ENCODE measurements at regions not wholly inside any gene's neighbourhood (a gene's known extent, or its start where the extent isn't known, plus 50 kb on each side); places are given as distances from the start of the nearest gene placed in this dataset.
A peak's percentile ranks its signal among the peaks of the same experiment; 100 is the strongest.

DNA sequence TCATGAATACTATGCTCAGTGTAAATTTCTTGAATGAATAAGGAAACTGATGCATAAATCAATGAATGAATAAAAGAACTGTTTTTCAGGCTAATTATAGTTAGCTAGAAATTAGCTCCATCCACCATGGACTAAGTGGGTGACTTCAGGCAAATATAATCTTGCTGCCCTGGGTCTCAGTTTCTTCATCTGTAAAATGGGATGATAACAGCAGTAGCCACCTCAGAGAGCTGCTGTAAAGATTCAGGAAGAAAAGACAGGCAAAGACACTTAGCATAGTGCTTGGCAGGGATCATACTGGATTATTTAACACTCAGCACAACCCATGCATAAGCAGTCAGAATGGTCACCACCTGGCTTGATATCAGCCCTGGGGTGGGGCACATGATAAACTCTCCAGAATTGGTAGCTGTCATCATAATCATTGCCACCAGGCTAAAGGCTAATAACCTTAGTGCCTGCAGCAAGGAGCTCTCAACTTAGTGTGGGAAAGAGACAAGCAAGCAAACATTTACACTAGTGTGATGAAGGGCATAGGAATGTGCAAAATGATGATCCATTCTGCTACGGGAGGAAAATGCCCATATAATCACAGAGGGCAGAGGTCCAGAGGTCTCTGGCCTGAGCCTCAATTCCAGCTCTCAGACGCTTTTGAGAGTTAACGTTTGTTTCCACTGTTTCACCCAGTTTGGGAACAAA is 234.7 kb upstream of the TBX3 start (continued):
- TF ChIP-seq EP300 (IDR thresholded peaks at IDR 0.05) (peak; percentile 72 to 82; a peak in 3 of 5 replicates), RFX5 (IDR thresholded peaks at IDR 0.05) (no peak), RNF2 (IDR thresholded peaks at IDR 0.05; ENCODE audit: borderline replicate concordance, low read depth) (no peak), ZC3H11A (IDR thresholded peaks at IDR 0.05) (no peak)
- TF ChIP-seq, protein P1, sequence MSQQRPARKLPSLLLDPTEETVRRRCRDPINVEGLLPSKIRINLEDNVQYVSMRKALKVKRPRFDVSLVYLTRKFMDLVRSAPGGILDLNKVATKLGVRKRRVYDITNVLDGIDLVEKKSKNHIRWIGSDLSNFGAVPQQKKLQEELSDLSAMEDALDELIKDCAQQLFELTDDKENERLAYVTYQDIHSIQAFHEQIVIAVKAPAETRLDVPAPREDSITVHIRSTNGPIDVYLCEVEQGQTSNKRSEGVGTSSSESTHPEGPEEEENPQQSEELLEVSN (IDR thresholded peaks at IDR 0.05; ENCODE audit: borderline replicate concordance, low read depth): no peak

DNA sequence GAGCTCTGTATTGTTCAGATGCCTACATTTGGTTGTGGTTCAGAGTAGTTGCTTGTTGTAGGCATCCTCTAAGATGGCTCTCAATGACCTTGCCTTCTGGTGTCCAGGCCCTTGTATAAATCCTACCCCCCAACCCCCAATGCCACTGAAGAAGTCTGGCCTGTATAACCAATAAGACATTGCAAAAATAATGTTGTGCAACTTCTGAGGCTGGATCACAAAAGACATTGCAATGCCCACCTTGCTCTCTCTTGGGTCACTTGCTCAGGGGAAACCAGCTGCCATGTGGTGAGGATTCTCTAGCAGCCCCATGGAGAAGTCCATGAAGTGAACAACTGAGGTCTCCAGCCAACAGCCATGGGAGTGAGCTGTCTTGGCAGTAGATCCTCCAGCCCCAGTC is 234.0 kb upstream of the TBX3 start:
- no peak for TF ChIP-seq NR3C1 (IDR thresholded peaks at IDR 0.05)
- TF ChIP-seq CEBPB (IDR thresholded peaks at IDR 0.05): peak in 1 of 2 experiments; percentile 66; a peak in 2 of 4 replicates
- TF ChIP-seq KDM5A (IDR thresholded peaks at IDR 0.05): no peak
- ChIA-PET POLR2A (interaction anchor here (0.6 to 3.5 kb wide), 3 partner anchors 16 to 234 kb away, joined by 3 to 33 read pairs (median 15); partner anchors contain the start of gene TBX3), CTCF (interaction anchor here (1.2 to 4.8 kb wide), 2 partner anchors 17 to 250 kb away, joined by 3 to 24 read pairs; no protein-coding TSS in a partner anchor)
- no peak for FAIRE-seq
- Histone ChIP-seq H3K27ac (peak overlapping the region; percentile 77 to 86), H3K4me1 (peaks cover 80% of the 10 kb centered on the region), H3K9me3 (peaks cover 1% of the 10 kb centered on the region; the same call in 1 of the 3 replicates), H3K4me2 (peak overlapping the region; percentile 30), H3K4me3 (no peak overlapping the region)
- no peak for ATAC-seq
- DNase-seq (ENCODE audit: low read depth in 1 of 2, low spot score in 1 of 2): no peak

DNA sequence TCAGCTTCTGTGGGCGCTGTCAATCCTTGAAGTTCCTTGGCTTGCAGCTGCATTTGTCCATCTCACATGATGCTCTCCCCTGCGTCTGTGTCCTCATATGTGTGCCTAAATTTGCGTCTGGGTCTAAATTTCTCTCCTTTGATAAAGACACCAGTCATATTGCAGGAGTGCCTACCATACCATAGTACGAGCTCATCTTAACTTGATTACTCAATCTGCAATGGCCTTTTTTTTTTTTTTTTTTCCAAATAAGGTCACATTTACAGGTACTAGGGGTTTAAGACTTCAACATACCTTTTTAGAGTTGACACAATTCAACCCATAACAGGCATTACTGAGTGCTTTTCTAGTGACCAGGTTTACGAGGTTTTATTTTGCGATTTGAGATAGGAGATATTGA is 233.3 kb upstream of the TBX3 start:
- CTCF ChIA-PET: interaction anchor here (1.2 to 1.4 kb wide), 3 partner anchors 10 to 249 kb away, joined by 3 to 5 read pairs (median 3); no protein-coding TSS in a partner anchor
- Histone ChIP-seq H3K4me1 (peaks cover 80% of the 10 kb centered on the region), H3K27ac (peak overlapping the region; percentile 77 to 86; a peak in 5 of 6 replicates), H3K4me2 (no peak overlapping the region), H3K4me3 (no peak overlapping the region), H3K9me3 (no peaks in the 10 kb centered on the region)
- ATAC-seq (no peak), DNase-seq (ENCODE audit: low read depth in 1 of 2, low spot score in 1 of 2) (no peak), FAIRE-seq (no peak)
- 73% methylated on average over 6 of the region's 6 CpGs for WGBS (ENCODE audit: missing lambda C conversion rate)
- no peak for TF ChIP-seq RAD21 (conservative IDR thresholded peaks at IDR 0.05 in 1 of 2, IDR thresholded peaks at IDR 0.05 in 1 of 2)
- no peak for TF ChIP-seq POLR2A (IDR thresholded peaks at IDR 0.05; ENCODE audit: low read length)
- TF ChIP-seq TFCP2L1 (CRISPR knock-in tag; IDR thresholded peaks at IDR 0.05): no peak
- TF ChIP-seq EP300 (IDR thresholded peaks at IDR 0.05): no peak
- TF ChIP-seq, protein P2, sequence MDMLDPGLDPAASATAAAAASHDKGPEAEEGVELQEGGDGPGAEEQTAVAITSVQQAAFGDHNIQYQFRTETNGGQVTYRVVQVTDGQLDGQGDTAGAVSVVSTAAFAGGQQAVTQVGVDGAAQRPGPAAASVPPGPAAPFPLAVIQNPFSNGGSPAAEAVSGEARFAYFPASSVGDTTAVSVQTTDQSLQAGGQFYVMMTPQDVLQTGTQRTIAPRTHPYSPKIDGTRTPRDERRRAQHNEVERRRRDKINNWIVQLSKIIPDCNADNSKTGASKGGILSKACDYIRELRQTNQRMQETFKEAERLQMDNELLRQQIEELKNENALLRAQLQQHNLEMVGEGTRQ (IDR thresholded peaks at IDR 0.05): no peak
- TF ChIP-seq, protein P3, sequence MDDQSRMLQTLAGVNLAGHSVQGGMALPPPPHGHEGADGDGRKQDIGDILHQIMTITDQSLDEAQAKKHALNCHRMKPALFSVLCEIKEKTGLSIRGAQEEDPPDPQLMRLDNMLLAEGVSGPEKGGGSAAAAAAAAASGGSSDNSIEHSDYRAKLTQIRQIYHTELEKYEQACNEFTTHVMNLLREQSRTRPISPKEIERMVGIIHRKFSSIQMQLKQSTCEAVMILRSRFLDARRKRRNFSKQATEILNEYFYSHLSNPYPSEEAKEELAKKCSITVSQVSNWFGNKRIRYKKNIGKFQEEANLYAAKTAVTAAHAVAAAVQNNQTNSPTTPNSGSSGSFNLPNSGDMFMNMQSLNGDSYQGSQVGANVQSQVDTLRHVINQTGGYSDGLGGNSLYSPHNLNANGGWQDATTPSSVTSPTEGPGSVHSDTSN (IDR thresholded peaks at IDR 0.05): no peak
- TF ChIP-seq HOXB13 (CRISPR knock-in tag; IDR thresholded peaks at IDR 0.05; ENCODE audit: low read depth): no peak
- POLR2A ChIA-PET: interaction anchor here (0.7 to 3.5 kb wide), 3 partner anchors 16 to 233 kb away, joined by 4 to 33 read pairs (median 15); partner anchors contain the start of gene TBX3

DNA sequence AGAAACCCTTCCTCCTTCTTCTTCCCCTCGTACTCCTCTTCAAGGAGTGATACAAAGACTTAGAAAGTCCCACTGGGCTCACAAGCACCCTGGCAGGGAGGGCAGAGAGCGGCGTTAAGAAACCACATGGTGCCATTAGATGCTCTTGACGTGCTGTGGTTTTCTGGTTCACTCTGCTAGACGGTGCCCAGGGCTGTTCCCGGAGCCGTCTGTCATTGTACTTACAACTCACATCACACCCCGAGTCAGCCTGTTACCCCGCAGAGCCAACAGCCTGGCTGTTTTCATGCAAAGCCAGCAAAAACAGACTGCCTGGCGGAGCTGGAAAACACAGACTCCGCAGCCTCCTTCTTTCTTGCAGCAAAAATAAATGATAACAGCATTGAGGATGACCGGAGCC is 232.6 kb upstream of the TBX3 start:
- FAIRE-seq: no peak
- TF ChIP-seq, protein P3 (IDR thresholded peaks at IDR 0.05): no peak
- TF ChIP-seq, protein P4, sequence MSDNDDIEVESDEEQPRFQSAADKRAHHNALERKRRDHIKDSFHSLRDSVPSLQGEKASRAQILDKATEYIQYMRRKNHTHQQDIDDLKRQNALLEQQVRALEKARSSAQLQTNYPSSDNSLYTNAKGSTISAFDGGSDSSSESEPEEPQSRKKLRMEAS (IDR thresholded peaks at IDR 0.05): peak; percentile 35; the same call in 1 of the 2 replicates
- TF ChIP-seq, protein P5, sequence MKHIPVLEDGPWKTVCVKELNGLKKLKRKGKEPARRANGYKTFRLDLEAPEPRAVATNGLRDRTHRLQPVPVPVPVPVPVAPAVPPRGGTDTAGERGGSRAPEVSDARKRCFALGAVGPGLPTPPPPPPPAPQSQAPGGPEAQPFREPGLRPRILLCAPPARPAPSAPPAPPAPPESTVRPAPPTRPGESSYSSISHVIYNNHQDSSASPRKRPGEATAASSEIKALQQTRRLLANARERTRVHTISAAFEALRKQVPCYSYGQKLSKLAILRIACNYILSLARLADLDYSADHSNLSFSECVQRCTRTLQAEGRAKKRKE (CRISPR knock-in tag; IDR thresholded peaks at IDR 0.05; ENCODE audit: low read depth): 0 out of 2 replicates have a peak, but pooled peaks have one; percentile 3
- TF ChIP-seq RNF2 (IDR thresholded peaks at IDR 0.05; ENCODE audit: borderline replicate concordance, low read depth): no peak
- no peak for TF ChIP-seq FOXS1 (CRISPR knock-in tag; IDR thresholded peaks at IDR 0.05)
- TF ChIP-seq POLR2AphosphoS2 (conservative IDR thresholded peaks at IDR 0.05; ENCODE audit: low read length): no peak
- TF ChIP-seq MAFK (IDR thresholded peaks at IDR 0.05; ENCODE audit: partially characterized antibody): no peak
- no peak for TF ChIP-seq NPAS2 (CRISPR knock-in tag; IDR thresholded peaks at IDR 0.05; ENCODE audit: borderline replicate concordance)
- TF ChIP-seq ZNF302 (CRISPR knock-in tag; IDR thresholded peaks at IDR 0.05): no peak
- TF ChIP-seq CBX8 (IDR thresholded peaks at IDR 0.05): no peak
- no peak for TF ChIP-seq RAD21 (conservative IDR thresholded peaks at IDR 0.05 in 1 of 2, IDR thresholded peaks at IDR 0.05 in 1 of 2)
- TF ChIP-seq BHLHE40 (IDR thresholded peaks at IDR 0.05; ENCODE audit: low read depth, low read length): no peak
- H3K4me3 ChIP-seq: no peak overlapping the region
- no peak for DNase-seq (ENCODE audit: low read depth in 1 of 2, low spot score in 1 of 2)
- peaks cover 80% of the 10 kb centered on the region for H3K4me1 ChIP-seq
- no peaks in the 10 kb centered on the region for H3K9me3 ChIP-seq
- ChIA-PET CTCF (interaction anchor here (1.0 to 1.4 kb wide), 4 partner anchors 11 to 248 kb away, joined by 3 to 5 read pairs (median 3); no protein-coding TSS in a partner anchor), POLR2A (interaction anchor here (0.7 to 3.5 kb wide), 2 partner anchors 222 to 233 kb away, joined by 4 to 33 read pairs; partner anchors contain the start of gene TBX3)
- no peak for ATAC-seq
- peak overlapping the region; percentile 57 for H3K4me2 ChIP-seq
- WGBS (ENCODE audit: missing lambda C conversion rate): 81% methylated on average over 12 of the region's 12 CpGs
- peak overlapping the region; percentile 77 to 86 for H3K27ac ChIP-seq

All from A549 (cell line).